Transverse colon (tissue), 3 donors: ENCODE measurements at regions not wholly inside any gene's neighbourhood (a gene's known extent, or its start where the extent isn't known, plus 50 kb on each side); places are given as distances from the start of the nearest gene placed in this dataset.

Experiments
- CTCF ChIP-seq, 5 experiments: fragments of 200-600 bp in 3 of 5; fragments of 450-650 bp in 2 of 5; sonication (generic) in 3 of 5; IDR thresholded peaks; 1 replicate in 2 of 5; 2 replicates in 3 of 5; pipeline ENCODE4 v1.5.1; 2016 to 2017; ENCODE audit warnings: antibody characterized with exemption in 5 of 5, inconsistent platforms in 3 of 5, mild to moderate bottlenecking in 2 of 5, moderate library complexity in 1 of 5
- POLR2A ChIP-seq: fragments of 450-650 bp; IDR thresholded peaks from one replicate; pipeline ENCODE4 v1.6.1; 2016; ENCODE audit warnings: antibody characterized with exemption, mild to moderate bottlenecking, moderate library complexity

DNA sequence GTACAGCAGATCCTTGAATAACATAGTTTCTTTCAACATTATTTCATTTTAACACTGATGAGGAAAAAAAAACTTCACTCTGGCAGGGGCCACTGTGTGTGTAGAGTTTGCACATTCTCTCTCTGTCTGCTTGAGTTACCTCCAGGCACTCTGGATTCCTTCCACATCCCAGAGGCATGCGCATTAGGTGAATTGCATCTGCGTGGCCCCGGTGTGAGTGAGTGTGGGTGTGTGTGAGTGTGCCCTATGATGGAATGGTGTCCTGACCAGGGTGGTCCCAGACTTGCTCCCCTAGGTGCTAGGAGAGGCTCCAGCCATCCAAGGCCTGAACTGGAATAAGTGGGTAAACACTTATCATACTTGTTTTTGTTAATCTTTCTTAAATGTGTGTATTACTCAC lies 90.6 kb upstream of the LRIG3 start:
- TF ChIP-seq POLR2A = no peak
- no peak for TF ChIP-seq CTCF (IDR thresholded peaks at IDR 0.05)
